Cardiac muscle cell (in vitro differentiated cells and primary cell): ENCODE measurements at regions not wholly inside any gene's neighbourhood (a gene's known extent, or its start where the extent isn't known, plus 50 kb on each side); places are given as distances from the start of the nearest gene placed in this dataset.

Source experiments
- DNase-seq, 2 donors: peaks; one replicate each; pipeline versions ENCODE4 v3.0.0 to v3.0.0-alpha.2; 2010 to 2017; ENCODE audit warnings: low read depth in 1 of 2, low spot score in 1 of 2
- H3K27ac ChIP-seq: fragments of 200-600 bp; sonication (generic); 2 replicates; pipeline ENCODE4 v1.5.1; 2016
- H3K27me3 ChIP-seq: fragments of 200-600 bp; sonication (generic); 2 replicates; pipeline ENCODE4 v1.6.0; 2016; ENCODE audit warnings: control low read depth
- H3K36me3 ChIP-seq: fragments of 200-600 bp; sonication (generic); 2 replicates; pipeline ENCODE4 v1.5.1; 2016; ENCODE audit warnings: control low read depth
- H3K4me1 ChIP-seq: fragments of 200-600 bp; sonication (generic); 2 replicates; pipeline ENCODE4 v1.8.1; 2017; ENCODE audit warnings: low read depth, mild to moderate bottlenecking, mixed run types
- H3K4me3 ChIP-seq: fragments of 200-600 bp; sonication (generic); 2 replicates; pipeline ENCODE4 v1.5.1; 2016; ENCODE audit warnings: mild to moderate bottlenecking
- H3K9me3 ChIP-seq: fragments of 200-600 bp; sonication (generic); 2 replicates; pipeline ENCODE4 v1.5.1; 2017; ENCODE audit warnings: low read depth, mild to moderate bottlenecking, control low read depth
- TF ChIP-seq, protein P1 (sequence below): IDR thresholded peaks from 2 replicates; pipeline ENCODE4 v1.5.1; 2012; ENCODE audit warnings: low read depth, mild to moderate bottlenecking, low read length

DNA sequence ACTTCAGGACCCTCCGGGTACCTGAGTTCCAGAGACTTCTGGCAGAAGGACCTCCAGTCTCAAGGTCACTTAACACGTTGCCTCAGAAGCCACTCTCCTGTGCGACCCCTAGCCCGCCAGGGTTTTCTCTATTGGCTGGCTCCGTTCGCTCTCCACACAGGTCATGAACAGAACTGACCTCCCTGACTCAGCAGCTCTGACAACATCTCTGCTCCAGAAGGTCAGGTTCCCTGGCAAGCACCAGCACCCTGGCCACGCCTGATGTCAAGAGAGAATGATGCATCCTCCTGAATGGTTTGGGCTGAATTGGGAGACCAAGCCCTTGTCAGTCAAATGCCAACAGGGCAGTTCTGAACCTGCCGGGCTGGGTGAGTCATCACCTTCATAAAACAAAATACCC lies 84.3 kb upstream of the TMEM45B start:
- H3K27ac ChIP-seq = no peak overlapping the region
- peaks cover 4% of the 10 kb centered on the region for H3K27me3 ChIP-seq
- no peak for DNase-seq
- H3K36me3 ChIP-seq = no peaks in the 10 kb centered on the region
- H3K9me3 ChIP-seq = no peaks in the 10 kb centered on the region
- no peak overlapping the region for H3K4me3 ChIP-seq
- TF ChIP-seq, protein P1, sequence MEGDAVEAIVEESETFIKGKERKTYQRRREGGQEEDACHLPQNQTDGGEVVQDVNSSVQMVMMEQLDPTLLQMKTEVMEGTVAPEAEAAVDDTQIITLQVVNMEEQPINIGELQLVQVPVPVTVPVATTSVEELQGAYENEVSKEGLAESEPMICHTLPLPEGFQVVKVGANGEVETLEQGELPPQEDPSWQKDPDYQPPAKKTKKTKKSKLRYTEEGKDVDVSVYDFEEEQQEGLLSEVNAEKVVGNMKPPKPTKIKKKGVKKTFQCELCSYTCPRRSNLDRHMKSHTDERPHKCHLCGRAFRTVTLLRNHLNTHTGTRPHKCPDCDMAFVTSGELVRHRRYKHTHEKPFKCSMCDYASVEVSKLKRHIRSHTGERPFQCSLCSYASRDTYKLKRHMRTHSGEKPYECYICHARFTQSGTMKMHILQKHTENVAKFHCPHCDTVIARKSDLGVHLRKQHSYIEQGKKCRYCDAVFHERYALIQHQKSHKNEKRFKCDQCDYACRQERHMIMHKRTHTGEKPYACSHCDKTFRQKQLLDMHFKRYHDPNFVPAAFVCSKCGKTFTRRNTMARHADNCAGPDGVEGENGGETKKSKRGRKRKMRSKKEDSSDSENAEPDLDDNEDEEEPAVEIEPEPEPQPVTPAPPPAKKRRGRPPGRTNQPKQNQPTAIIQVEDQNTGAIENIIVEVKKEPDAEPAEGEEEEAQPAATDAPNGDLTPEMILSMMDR = no peak
- no peaks in the 10 kb centered on the region for H3K4me1 ChIP-seq

DNA sequence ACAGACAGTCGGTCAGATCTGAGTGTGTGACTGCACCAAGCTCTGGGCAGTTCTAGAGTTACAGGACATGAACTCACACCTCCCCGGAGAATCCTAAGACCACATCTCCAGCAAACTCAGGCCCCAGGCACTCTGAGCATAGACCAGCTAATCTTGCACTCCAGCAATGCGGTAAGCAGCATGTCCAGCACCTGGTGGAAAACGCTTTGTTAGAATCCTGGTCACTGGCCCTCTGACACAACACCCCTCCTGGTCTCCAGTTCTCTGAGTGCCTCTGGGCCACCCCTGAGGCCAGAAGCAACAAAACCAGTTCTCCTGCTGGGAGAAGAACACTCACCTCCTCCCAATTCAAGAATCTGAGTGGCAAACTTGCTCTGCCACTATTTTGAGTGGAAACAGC lies 82.7 kb upstream of the TMEM45B start:
- no peaks in the 10 kb centered on the region for H3K36me3 ChIP-seq
- DNase-seq = no peak
- H3K27me3 ChIP-seq = peaks cover 4% of the 10 kb centered on the region
- no peaks in the 10 kb centered on the region for H3K4me1 ChIP-seq
- TF ChIP-seq, protein P1 = no peak
- no peak overlapping the region for H3K27ac ChIP-seq
- no peaks in the 10 kb centered on the region for H3K9me3 ChIP-seq
- H3K4me3 ChIP-seq = no peak overlapping the region

DNA sequence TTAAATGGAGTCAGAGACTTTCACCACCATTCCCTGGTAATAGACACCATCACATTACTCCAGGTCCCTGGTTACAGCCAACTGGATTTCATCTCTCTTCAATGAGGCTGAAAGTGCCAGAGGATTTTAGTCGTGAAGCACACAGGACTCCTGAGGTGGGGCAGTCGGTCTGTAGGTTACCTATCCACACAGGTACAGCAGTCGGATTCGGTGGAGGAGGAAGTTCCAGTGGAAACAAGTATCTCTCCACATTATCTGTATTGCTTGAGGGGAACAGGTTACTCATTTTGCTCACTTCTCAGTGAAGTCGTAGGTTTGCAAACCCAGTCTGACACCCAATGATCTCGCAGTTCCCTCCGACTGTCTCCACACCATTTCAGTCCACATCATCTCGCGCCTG lies 82.3 kb upstream of the TMEM45B start:
- H3K9me3 ChIP-seq = no peaks in the 10 kb centered on the region
- H3K27me3 ChIP-seq = peaks cover 4% of the 10 kb centered on the region
- no peak overlapping the region for H3K27ac ChIP-seq
- no peak overlapping the region for H3K4me3 ChIP-seq
- no peaks in the 10 kb centered on the region for H3K36me3 ChIP-seq
- DNase-seq = no peak
- TF ChIP-seq, protein P1 = no peak
- H3K4me1 ChIP-seq = no peaks in the 10 kb centered on the region

DNA sequence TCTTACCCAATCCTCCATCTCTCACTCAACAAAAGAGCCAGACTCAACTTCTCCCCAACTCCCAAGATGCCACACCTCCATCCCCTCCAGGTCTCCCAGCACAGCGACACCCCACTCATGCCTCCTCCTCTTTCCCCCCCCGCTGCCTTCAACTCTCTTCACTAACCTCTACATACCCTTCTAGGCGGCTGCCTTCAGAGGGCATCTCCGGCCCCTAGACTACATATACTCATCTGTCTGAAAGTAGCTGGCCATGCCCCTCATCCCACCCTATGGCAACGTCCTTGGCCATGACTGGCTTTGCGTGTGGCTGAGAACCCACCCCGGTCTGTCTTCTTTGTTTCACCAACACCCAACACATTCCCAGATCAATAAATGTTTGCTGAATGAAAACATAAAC lies 81.7 kb upstream of the TMEM45B start:
- Histone ChIP-seq H3K27me3 (peaks cover 4% of the 10 kb centered on the region), H3K4me1 (no peaks in the 10 kb centered on the region), H3K4me3 (no peak overlapping the region), H3K27ac (no peak overlapping the region), H3K36me3 (no peaks in the 10 kb centered on the region), H3K9me3 (no peaks in the 10 kb centered on the region)
- TF ChIP-seq, protein P1 = no peak
- no peak for DNase-seq

DNA sequence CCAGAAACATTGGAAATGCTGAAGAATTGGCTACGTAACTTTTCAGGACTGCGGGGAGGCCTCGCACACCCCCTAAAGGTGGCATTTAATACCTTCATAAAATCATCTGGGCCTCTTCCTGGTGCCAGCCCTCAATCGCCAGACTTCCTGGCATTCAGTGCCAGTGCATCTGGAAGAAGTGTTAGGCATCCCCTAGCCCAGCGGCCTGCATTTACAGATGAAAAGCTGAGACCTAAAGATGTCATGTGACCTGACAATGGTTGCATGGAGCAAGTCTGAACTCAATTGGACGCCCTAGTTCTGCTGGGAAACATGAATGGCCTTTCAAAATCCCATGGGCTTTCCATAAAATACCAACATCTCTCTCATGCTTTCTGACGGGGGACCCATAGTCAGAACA lies 81.0 kb upstream of the TMEM45B start:
- peaks cover 4% of the 10 kb centered on the region for H3K27me3 ChIP-seq
- no peaks in the 10 kb centered on the region for H3K4me1 ChIP-seq
- no peak overlapping the region for H3K4me3 ChIP-seq
- no peak overlapping the region for H3K27ac ChIP-seq
- TF ChIP-seq, protein P1 = no peak
- H3K9me3 ChIP-seq = no peaks in the 10 kb centered on the region
- DNase-seq = no peak
- H3K36me3 ChIP-seq = no peaks in the 10 kb centered on the region

DNA sequence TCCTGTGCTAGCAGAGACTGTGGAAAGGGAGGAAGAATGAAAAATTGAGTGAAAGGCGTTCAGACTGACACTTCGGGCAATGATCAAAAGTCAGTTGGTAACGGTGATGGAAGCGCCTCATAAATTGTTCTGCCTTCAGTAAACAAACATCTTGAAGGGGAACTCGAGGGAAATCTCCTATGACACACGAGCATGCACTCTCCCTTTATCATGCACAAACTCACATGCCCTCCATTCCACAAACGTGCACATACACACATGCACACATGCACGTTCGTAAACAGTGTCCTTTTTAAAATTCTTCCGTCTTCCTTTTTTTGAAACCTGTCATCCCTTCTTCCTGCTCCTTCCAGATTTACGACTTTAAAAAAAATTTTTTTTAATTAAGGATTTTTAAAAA lies 77.8 kb upstream of the TMEM45B start:
- no peak overlapping the region for H3K4me3 ChIP-seq
- no peak overlapping the region for H3K27ac ChIP-seq
- TF ChIP-seq, protein P1 = no peak
- no peaks in the 10 kb centered on the region for H3K36me3 ChIP-seq
- H3K27me3 ChIP-seq = no peaks in the 10 kb centered on the region
- DNase-seq = no peak
- no peaks in the 10 kb centered on the region for H3K9me3 ChIP-seq
- no peaks in the 10 kb centered on the region for H3K4me1 ChIP-seq
